ENCODE measurements at regions not wholly inside any gene's neighbourhood (a gene's known extent, or its start where the extent isn't known, plus 50 kb on each side); places are given as distances from the start of the nearest gene placed in this dataset.

- TF ChIP-seq ZBTB7A (IDR thresholded peaks at IDR 0.05; ENCODE audit: low read depth) (no peak), CEBPB (IDR thresholded peaks at IDR 0.05) (no peak), YY1 (IDR thresholded peaks at IDR 0.05; ENCODE audit: low read depth) (no peak), EGR1 (IDR thresholded peaks at IDR 0.05) (no peak), TCF12 (IDR thresholded peaks at IDR 0.05; ENCODE audit: low read depth) (no peak), MAX (IDR thresholded peaks at IDR 0.05) (no peak), RAD21 (IDR thresholded peaks at IDR 0.05; ENCODE audit: low read depth) (no peak), TEAD4 (IDR thresholded peaks at IDR 0.05) (no peak), NFIC (IDR thresholded peaks at IDR 0.05) (no peak), CREB1 (IDR thresholded peaks at IDR 0.05; ENCODE audit: low read depth) (no peak), TAF1 (IDR thresholded peaks at IDR 0.05; ENCODE audit: low read depth) (no peak), FOXM1 (IDR thresholded peaks at IDR 0.05; ENCODE audit: borderline replicate concordance, low read depth) (no peak), EP300 (IDR thresholded peaks at IDR 0.05; ENCODE audit: borderline replicate concordance) (no peak)
- TF ChIP-seq, protein P1, sequence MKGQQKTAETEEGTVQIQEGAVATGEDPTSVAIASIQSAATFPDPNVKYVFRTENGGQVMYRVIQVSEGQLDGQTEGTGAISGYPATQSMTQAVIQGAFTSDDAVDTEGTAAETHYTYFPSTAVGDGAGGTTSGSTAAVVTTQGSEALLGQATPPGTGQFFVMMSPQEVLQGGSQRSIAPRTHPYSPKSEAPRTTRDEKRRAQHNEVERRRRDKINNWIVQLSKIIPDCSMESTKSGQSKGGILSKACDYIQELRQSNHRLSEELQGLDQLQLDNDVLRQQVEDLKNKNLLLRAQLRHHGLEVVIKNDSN (IDR thresholded peaks at IDR 0.05), result no peak
- TF ChIP-seq, protein P2, sequence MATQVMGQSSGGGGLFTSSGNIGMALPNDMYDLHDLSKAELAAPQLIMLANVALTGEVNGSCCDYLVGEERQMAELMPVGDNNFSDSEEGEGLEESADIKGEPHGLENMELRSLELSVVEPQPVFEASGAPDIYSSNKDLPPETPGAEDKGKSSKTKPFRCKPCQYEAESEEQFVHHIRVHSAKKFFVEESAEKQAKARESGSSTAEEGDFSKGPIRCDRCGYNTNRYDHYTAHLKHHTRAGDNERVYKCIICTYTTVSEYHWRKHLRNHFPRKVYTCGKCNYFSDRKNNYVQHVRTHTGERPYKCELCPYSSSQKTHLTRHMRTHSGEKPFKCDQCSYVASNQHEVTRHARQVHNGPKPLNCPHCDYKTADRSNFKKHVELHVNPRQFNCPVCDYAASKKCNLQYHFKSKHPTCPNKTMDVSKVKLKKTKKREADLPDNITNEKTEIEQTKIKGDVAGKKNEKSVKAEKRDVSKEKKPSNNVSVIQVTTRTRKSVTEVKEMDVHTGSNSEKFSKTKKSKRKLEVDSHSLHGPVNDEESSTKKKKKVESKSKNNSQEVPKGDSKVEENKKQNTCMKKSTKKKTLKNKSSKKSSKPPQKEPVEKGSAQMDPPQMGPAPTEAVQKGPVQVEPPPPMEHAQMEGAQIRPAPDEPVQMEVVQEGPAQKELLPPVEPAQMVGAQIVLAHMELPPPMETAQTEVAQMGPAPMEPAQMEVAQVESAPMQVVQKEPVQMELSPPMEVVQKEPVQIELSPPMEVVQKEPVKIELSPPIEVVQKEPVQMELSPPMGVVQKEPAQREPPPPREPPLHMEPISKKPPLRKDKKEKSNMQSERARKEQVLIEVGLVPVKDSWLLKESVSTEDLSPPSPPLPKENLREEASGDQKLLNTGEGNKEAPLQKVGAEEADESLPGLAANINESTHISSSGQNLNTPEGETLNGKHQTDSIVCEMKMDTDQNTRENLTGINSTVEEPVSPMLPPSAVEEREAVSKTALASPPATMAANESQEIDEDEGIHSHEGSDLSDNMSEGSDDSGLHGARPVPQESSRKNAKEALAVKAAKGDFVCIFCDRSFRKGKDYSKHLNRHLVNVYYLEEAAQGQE (IDR thresholded peaks at IDR 0.05; ENCODE audit: low read depth), result no peak
These were observed 668.4 kb downstream of the TMEM182 start for GRCh38 chr2:103430191-103430590.

DNA sequence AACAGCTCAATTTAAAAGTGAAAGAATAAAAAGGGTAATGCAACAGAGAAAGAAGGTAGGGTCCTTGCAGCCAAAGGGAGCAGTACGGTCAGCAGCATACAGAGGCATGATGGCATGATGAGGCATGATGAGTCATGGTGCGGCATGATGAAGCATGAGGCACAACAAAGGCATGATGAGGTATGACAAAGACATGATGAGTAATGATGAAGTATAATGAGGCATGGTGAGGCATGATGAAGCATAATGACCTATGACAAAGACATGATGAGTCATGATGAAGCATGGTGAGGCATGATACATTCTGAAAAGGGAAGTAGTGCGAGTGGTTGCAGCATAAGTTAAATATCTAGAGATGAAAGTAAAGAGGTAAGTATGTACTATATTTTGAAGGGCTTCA, 673.2 kb downstream of the TMEM182 start:
- TF ChIP-seq EGR1 (IDR thresholded peaks at IDR 0.05) (no peak), TCF12 (IDR thresholded peaks at IDR 0.05; ENCODE audit: low read depth) (no peak), RAD21 (IDR thresholded peaks at IDR 0.05; ENCODE audit: low read depth) (no peak), CEBPB (IDR thresholded peaks at IDR 0.05) (no peak), NFIC (IDR thresholded peaks at IDR 0.05) (no peak), TAF1 (IDR thresholded peaks at IDR 0.05; ENCODE audit: low read depth) (no peak), TEAD4 (IDR thresholded peaks at IDR 0.05) (no peak), EP300 (IDR thresholded peaks at IDR 0.05; ENCODE audit: borderline replicate concordance) (no peak), YY1 (IDR thresholded peaks at IDR 0.05; ENCODE audit: low read depth) (no peak), MAX (IDR thresholded peaks at IDR 0.05) (no peak), FOXM1 (IDR thresholded peaks at IDR 0.05; ENCODE audit: borderline replicate concordance, low read depth) (no peak)
- TF ChIP-seq, protein P2 (IDR thresholded peaks at IDR 0.05; ENCODE audit: low read depth), result no peak

- TF ChIP-seq NFIC (IDR thresholded peaks at IDR 0.05), result no peak
- TF ChIP-seq YY1 (IDR thresholded peaks at IDR 0.05; ENCODE audit: low read depth), result no peak
- TF ChIP-seq ZBTB7A (IDR thresholded peaks at IDR 0.05; ENCODE audit: low read depth), result no peak
- TF ChIP-seq, protein P1 (IDR thresholded peaks at IDR 0.05), result no peak
- TF ChIP-seq, protein P2 (IDR thresholded peaks at IDR 0.05; ENCODE audit: low read depth), result no peak
- no peak for TF ChIP-seq CEBPB (IDR thresholded peaks at IDR 0.05)
- TF ChIP-seq RAD21 (IDR thresholded peaks at IDR 0.05; ENCODE audit: low read depth), result no peak
- TF ChIP-seq CREB1 (IDR thresholded peaks at IDR 0.05; ENCODE audit: low read depth), result no peak
- TF ChIP-seq EP300 (IDR thresholded peaks at IDR 0.05; ENCODE audit: borderline replicate concordance), result no peak
These were observed 675.3 kb downstream of the TMEM182 start for GRCh38 chr2:103437161-103437560.

DNA sequence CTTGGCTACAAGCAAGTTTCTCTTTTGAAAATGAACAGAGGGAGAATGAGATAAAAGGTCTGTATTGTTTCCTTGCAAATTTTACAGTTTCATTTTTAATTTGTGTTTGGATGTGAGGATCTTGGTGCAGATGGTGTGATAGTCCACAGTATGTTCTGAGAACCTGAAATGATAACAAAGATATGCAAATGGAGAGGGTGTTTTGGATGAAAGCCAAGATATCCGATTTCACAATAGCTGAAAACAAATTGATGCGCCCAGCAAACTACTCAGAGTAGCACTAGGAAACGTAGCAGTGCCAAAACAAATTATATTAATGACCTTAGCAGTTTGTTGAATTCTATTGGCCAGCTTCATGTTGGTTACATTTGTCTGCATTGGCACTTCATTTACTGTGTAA, 683.5 kb downstream of the TMEM182 start:
- TF ChIP-seq EP300 (IDR thresholded peaks at IDR 0.05; ENCODE audit: borderline replicate concordance) (no peak), NFIC (IDR thresholded peaks at IDR 0.05) (peak; percentile 38; the same call in 1 of the 2 replicates), EGR1 (IDR thresholded peaks at IDR 0.05) (no peak), YY1 (IDR thresholded peaks at IDR 0.05; ENCODE audit: low read depth) (no peak), ZBTB7A (IDR thresholded peaks at IDR 0.05; ENCODE audit: low read depth) (no peak), TAF1 (IDR thresholded peaks at IDR 0.05; ENCODE audit: low read depth) (no peak), CREB1 (IDR thresholded peaks at IDR 0.05; ENCODE audit: low read depth) (no peak), MAX (IDR thresholded peaks at IDR 0.05) (no peak)

Data from Ishikawa (cell line).